Endometrium (tissue), 2 donors: ENCODE measurements at regions not wholly inside any gene's neighbourhood (a gene's known extent, or its start where the extent isn't known, plus 50 kb on each side); places are given as distances from the start of the nearest gene placed in this dataset.

Experiments used
- FAIRE-seq: peaks from 2 replicates; lab custom pipeline; 2012; peaks lifted over from hg19 to GRCh38; lab: Jason Lieb, UNC
- donor health status: control.
- donor health status: control.

DNA sequence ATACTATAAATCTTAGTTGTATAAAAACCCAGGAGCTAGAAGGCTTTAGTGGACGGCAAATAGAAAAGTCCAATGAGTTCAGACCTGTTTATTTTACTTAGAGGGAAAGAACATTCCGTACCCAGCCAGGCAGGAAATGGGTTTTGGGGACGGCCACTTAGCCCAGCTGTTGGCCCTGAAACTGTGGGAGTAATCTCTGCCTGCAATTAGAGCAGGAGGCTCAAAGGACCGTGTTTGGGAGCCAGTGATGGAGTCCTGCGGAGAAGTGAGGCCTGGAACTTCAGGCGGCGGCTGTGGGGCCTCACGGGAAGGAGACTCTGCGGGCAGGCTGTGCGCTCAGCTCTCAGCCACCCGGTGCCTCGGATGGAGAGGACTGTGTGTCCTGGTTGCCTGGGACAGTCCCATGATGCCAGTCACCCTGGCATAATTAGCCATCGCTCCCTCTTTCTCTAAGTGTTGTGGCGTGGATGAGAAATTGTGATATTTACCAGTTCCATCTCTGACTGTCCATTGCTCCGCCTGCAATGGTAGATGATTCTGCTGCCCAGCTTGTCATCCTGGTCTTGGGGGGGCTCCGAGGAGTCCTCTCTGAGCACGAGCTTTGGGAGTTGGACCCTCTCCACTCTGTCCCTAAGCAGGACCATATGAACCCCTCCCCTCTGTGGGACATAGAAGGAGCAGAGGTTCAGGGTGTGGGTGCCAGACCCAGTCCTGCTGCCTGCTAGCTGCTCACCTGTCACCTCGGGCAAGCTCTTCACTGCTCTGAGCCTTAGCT lies 530.3 kb downstream of the TBC1D22A start:
- no peak for FAIRE-seq

DNA sequence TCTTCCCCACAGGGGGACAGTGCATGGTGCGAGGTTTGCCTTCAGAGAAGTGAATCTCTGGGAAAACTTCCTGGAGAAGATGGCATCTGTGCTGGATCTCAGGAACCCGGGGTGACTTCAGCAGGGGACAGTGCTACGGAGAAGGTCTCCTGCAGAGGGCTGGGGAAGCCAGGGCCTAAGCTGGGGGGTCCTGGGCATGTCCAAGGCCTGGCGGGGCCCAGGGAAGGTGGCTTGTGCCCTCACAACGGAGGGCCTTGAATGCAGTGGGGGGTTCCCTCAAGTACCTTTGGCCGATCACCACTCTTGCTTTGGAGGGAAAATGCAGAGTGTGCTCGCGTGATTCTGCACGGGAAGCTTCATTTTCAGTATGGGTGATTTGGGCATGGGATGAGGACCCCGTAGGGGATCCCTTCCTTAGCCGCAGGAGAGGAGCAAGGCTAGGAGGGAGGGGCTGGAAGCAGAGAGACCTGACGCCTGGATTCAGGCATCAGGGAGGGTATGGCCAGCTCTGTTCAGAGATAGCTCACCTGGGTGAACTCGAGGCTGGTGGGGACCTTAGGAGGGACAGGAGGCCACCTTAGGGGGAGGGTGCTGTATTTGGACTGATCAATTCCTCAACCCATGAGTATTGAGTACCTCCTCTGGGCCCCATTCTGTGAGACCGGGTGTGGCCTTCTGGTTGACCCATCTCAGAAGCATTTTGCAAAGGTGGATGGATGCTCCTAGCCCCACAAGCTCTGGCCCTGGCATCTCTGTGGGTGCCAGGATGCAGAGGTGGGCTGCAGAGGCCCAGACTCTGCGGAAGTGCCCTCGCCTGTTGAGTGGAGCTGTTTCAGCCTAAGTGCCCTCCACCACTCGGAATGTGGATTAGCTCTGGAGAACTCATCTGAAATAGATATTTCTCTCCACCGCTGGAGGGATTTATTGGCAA lies 529.4 kb downstream of the TBC1D22A start:
- no peak for FAIRE-seq

GRCh38 chr22:47290706-47291430 lies 528.4 kb downstream of the TBC1D22A start:
- FAIRE-seq, result no peak

GRCh38 chr22:47289336-47289985 lies 527.0 kb downstream of the TBC1D22A start:
- FAIRE-seq, result no peak

DNA sequence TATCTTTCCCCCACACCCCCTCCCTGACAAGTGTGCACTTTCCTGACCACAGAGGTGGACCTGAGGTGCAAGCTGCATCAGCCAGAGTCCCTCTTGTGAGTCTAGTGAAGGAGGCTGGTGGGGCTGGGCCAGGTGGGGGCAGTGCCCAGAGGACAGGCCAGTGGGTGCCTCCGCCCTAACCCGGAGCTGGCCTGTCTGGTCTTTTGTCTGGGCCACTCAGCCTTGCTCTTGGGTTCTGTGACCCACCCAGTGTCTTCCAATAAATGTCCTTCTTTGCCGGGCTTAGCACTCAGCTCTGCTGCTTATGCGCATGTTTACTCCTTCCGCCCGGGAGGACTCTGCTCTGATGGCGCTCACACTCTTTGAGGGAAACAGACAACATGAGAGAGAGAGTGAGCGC lies 526.2 kb downstream of the TBC1D22A start:
- no peak for FAIRE-seq

DNA sequence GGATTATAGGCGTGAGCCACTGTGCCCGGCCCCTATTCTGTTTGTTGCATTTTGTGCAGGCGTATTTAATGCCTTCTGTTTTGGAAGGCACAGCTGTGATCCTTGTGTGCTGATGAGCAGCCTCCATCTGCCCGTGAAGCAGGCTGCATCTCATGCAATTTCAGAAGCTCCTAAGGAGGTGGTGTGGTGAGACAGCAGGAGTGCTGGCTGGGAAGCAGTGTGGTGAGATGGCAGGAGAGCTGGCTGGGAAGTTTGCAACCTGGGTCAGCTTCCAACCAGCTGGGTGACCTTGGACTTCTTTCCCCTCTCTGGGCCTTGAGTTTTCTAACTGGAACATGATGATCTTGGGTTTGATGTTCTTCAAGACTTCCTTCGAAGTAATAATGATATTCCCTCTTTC lies 525.1 kb downstream of the TBC1D22A start:
- no peak for FAIRE-seq

GRCh38 chr22:47286590-47286989 lies 524.1 kb downstream of the TBC1D22A start:
- no peak for FAIRE-seq

DNA sequence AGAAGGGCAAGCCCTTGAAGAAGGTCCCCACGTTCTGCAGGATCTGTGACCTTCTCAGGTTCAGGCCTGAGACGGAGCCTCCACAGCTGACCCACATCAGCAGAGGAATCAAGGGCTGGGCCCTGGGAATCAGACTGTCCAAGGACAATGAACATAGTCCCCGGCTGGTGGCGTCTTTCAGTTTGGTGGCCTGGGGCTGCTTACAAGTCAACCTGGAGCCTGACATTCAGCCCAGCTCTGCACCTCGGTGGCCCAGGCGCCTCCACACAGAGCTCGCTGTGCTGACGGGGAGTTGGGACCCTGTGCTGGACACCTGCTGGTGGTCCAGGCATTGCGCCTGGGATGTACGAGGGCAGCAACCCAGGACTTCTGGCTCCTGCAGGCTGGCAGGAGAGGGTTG lies 523.5 kb downstream of the TBC1D22A start:
- FAIRE-seq, result no peak

- FAIRE-seq, result no peak
Observed at GRCh38 chr22:47284822-47285221, 522.4 kb downstream of the TBC1D22A start.

GRCh38 chr22:47284360-47284759 lies 521.9 kb downstream of the TBC1D22A start:
- no peak for FAIRE-seq

DNA sequence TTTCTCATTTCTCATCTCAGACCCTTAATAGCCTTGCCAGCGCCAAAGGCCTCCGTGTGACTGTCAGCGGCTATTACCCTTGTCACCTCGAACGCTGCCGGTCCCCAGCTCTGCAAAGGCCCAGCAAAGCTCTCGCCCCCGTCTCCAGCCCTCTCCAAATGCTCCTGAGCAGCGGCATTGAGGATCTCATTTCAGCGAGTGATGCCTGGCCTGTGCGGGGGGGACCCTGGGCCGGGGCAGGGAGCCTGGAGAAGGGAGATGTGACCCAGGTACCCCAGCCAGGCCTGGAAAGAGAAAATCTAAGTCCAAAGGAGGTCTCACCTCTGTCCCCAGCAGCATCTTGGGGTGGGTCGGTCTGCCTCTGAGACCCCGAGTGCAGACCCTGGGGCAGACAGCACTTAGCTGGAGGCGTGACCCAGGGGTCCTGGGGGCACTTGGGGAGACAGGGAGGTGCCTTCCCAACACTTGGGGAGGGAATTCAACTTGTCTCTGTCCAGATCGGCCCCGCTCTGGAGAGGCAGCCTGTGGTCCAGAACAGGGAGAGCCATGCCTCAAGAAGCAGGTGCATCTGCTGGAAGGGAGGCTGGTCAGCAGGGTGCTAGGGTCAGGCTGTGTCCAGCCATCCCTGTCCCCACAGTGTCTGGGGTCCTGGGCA lies 521.3 kb downstream of the TBC1D22A start:
- no peak for FAIRE-seq

DNA sequence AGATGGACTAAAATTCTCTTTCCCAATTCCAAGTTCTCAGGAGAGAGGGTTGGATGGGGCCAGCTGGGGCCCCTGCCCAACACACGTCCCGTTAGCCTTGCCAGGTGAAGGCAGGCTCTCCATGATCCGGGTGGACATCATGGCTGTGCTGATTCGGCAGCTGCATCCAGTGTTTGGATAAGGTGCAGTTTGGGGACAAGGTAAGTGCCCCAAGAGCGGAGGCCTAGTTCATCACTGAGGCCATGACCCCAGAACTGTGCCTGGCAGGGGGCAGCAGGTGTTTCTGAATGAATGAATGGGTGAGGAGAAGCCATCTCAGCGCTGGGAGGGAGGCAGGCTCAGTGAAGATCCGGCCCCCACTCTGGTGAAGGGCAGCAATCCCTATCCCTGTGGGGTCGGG lies 520.4 kb downstream of the TBC1D22A start:
- no peak for FAIRE-seq

DNA sequence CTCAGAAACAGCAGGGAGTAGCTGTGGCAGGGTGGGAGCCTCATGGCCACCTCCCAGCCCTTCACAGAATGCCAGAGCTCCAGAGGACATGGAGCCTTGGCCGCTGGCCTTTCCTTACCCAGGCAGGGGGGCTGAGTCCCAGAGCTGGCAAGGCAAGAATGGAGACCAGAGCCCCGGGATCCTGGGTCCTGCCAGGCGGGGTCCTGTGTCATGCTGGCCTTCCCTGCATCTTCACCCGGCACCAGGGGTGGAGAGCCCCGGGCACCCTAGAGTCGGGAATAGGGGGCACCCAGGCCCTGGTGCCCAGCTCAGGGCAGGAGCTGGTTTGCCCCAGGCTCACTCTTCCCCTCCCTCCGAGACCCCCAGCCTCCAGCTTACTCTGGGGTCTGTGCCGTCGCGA lies 519.9 kb downstream of the TBC1D22A start:
- FAIRE-seq, result no peak

DNA sequence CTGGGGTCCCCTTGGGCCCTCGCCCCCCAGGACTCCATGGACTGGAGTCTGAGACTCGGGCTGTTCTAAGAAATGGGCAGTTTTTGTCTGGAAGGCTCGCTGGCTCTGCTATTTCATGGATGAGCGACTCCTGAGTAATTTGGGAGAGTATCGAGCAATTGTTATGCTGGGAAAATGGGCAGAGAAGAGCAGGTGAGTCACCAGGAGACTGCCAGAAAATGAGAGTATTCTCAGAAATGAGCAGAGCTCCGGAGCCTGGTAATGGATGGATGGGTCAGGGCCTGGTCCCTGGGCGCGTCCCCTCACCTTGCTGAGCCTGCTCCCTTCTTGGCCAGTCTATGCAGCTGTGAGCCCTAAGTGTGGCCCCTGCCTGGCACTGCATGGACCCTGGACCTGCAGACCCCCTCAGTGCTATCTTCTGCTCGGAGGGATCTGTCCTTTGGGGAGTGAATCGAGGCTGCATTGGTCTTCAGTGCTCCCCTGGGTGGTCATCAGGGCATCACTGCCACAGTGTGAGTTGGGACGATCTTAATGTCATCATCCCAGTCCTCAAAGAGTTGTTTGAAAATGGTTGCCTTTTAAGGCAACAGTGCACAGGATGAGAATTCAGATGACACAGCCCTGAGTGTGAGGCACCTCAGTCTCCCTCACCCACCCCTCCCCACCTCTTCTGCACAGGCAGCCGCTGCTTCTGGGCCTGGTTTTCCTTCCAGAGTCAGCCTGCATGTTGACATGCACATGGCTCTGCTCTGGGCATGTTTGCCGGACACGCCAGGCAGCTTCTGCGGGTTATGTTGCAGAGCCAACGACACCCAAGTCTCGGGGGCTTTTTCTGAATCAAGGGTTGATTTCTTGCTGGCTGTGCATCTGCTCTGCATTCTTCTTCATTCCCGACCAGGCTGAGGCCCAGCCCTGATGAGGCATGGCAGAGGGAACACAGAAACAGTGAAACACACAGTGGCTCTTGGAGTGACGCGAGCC lies 519.0 kb downstream of the TBC1D22A start:
- FAIRE-seq, result no peak

DNA sequence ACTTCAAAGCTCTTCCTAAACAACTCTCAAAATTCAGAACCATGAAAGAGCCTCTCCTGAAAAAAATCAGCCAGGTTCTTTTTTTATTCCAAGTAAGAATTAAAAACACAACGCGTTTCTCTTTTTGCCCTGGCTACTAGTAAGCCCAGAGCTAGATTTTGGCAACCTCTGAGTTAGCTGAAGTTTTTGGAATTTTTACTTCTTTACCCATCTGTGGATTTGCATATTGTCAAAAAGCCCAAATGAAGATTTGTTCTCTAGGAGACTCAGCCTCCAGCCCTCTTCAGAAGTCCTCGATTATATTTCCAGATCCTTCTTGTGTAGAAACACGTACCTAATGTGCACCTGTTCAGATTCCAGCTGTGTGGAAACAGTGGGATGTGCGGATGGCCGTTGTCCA lies 517.9 kb downstream of the TBC1D22A start:
- no peak for FAIRE-seq

DNA sequence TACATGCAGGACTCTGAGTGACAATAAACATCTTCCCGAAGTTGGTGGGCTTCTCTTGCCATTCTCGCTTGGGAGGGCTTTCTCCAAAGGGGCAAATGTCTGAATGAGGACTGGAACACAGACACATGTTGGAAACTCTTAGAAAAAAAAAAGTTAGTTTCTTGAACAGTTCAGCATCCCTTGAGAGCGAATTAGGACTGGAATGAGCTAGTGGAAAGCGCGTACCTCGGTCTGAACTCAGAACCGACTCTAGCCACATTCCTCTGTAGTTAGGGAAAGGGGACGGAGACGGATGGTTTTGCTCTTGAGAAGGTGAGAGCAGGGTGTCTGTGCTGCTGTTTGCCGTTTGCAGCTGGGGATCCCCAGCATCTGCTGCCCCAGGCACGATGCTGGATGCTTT lies 517.3 kb downstream of the TBC1D22A start:
- FAIRE-seq, result no peak

DNA sequence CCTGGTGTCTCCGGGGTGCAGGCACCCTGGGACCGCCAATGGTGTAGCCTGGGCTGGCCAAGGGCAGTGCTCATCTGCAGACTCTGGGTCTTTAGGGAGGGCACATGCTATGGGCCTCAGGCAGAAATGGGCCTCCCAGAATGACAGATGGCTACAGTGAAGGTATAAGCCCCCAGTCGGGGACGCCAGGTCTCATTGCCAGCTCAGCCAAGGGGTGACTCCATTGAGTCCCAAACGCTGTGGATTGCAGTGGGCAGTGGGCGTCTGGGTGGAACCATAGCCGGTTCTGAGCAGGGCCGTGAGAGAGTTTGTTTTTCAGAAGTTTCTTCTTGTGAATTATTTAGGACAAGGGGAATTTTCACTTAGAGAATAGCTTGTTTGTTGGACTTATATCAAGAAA lies 516.9 kb downstream of the TBC1D22A start:
- FAIRE-seq, result no peak

DNA sequence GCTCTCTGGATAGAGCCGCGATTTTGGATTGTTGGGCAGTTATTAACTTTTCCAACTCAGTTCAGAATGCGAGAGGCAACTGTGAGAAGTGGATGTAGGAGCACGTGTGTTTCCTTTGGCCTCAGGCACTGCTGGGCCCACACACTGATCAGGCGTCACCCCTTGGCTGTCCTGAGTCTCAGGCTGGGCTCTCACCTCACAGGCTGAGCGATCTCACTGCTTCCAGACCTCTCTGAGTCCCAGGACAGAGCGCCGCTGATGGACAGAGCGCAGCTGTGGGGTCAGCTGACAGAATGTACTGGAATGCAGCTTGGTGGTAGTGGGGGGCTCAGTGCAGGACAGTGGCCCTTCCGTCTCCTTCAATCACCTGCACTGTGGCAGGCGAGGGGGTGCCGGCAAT lies 516.2 kb downstream of the TBC1D22A start:
- FAIRE-seq, result no peak

DNA sequence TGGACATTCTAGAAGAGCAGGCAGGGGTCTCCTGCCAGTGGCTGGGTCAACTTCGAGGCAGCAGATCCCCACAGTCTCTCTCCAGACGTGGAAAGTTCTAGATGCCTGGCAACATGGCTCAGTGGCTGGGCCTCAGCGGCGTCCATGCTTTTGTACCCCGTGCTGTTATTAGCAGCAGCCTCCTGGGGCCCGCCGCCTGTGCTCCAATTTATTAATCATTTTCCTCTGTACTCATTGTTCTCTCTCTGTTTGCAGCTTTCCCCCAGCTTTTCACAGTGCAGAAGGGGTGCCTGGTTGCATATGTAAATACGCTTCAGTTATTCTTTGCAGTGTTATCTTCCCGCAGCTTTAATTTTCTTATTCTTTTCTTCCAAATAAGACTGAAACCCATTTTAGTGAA lies 515.1 kb downstream of the TBC1D22A start:
- no peak for FAIRE-seq

DNA sequence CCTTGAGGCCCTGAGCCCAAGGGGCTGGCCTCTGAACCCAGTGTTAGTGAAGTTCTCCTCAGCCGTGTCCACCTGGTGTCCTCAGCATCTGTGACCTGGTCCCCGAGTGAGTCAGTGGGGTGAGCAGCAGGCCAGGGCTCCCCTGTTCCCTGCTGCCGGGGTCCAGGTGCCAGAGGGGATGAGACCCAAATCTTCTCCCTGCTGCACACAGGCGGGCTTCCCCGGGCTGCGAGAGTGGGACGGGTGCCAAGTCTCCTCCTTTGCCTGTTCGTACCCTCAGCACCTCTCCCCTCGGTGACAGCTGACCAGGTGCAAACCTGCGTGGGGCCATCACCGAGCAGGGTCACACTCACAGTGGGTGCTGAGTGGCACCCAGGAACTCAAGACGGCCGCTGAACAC lies 514.5 kb downstream of the TBC1D22A start:
- FAIRE-seq, result no peak

- no peak for FAIRE-seq
Observed at GRCh38 chr22:47276450-47276820, 514.0 kb downstream of the TBC1D22A start.
